HG02943 (cell line): ENCODE measurements at regions not wholly inside any gene's neighbourhood (a gene's known extent, or its start where the extent isn't known, plus 50 kb on each side); places are given as distances from the start of the nearest gene placed in this dataset.
"Not testable (repeated sequence)": the region's sequence is repeated elsewhere in the genome, so short reads cannot be mapped to it uniquely, and the experiment has no call there.

Experiments
- ATAC-seq: cut with Tn5 transposase; IDR thresholded peaks from one replicate; pipeline ENCODE4 v1.9.1; 2021; ENCODE audit warnings: mild to moderate bottlenecking, low read depth, moderate library complexity; ENCODE audit not compliant: unreplicated experiment

DNA sequence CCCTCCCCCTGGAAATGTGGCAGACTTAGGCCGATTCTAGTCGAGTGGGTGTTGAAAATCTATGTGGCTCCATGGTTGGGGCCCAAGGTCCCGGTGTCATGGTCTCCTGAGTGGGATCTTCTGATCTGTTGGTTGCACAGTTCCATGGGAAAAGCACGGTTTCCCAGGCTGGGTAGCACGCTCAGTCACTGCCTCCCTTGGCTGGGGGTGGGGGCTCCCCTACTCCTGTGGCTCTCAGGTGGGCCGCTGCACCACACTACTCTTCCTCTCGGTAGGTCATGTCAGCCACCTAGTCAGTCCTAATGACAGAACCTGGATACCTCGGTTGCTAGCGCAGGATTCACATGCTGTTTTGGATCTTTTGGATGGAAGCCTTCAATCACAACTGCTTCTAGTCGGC is 247.0 kb downstream of the SPRY2 start:
- ATAC-seq: no peak

GRCh38 chr13:80086304-80086721 is 254.6 kb downstream of the SPRY2 start:
- ATAC-seq: no peak

- no peak for ATAC-seq
Observed at GRCh38 chr13:80083853-80084676, 256.9 kb downstream of the SPRY2 start.

DNA sequence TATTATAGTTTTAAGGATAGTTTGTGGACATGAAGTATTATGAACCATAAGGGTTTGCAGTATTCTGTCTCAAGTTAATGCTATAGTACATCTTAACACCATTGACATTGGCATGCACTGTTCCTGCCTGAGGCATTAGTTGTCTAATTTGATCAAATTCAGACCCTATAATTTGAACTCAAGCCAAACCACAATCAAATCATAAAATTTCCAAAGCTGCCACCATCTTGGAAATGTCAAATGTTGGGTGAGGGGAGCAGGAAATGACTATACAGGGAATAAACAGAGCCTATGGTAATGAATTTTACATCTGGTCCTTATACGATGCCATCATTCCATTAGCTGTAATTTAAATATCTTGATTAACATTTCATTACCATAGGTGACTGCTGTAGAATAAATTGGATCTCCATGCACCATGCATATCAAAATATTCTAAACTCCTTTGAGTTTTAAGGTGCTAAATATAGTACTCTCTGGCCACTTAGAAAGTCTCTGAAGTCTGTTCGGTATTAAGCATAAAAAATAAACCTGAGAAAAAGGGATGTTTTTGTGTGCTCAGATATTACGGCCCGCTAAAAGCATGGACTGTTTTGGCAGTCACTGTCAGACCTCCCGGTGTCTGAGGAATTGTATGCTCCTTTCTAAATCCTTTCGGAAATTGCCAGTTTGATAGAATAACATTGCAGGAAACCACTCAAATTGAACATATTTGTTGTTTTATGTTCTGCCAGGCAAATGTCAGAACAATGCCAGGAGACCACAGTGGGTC is 257.7 kb downstream of the SPRY2 start:
- ATAC-seq: no peak

GRCh38 chr13:80082396-80083080 is 258.4 kb downstream of the SPRY2 start:
- ATAC-seq: no peak

GRCh38 chr13:80074811-80075210 is 266.1 kb downstream of the SPRY2 start:
- ATAC-seq: no peak

GRCh38 chr13:80074143-80074752 is 266.7 kb downstream of the SPRY2 start:
- ATAC-seq: no peak

DNA sequence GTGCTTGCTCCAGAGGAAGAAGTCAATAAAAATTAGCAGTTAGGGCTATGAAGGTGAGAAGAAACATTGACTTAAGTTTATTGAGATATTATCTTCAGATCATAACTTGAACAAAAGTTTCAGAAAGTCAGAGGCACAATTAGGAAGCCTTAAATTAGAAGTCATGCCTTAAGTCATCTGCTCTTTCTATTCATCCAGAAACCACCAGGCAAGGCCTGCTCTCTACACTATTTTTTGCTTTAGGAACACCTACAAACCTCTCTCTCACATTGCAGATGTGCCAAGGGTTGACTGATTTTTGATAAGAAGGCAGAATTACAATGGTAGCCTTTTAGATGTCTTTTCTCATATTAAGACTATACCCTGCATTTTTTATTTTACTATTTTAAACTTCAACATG is 268.7 kb downstream of the SPRY2 start:
- no peak for ATAC-seq

DNA sequence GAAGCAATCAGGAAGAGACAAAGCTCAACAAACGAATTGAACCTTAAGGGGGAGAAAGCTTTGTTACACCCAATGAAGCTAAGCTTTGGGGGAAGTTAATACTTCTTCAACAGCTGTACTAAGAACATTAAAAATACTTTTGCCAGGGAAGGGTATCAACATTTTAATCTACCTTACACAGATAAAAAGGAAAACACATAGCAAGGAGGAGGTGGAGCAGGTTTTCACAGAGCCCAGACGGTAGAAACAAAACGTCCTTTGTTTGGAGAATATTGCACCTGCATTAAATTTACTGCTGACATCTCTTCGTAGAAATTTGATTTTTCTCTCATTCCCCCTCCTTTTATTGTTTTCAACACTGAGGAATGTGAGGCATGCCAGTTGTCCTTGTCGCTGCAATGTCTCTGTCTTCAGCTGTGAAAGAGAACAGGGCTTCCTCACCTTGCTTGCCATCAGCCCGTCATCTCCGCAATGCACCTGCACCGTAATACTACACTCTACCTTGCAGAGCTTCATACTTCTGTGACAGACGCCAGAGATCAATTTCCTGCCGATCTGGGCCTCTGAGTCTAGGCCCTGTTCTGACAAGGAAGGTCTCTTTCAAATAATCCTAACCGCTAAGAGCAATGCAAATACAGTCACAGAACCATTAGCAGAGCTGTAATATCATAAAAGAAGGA is 270.8 kb downstream of the SPRY2 start:
- ATAC-seq: no peak

DNA sequence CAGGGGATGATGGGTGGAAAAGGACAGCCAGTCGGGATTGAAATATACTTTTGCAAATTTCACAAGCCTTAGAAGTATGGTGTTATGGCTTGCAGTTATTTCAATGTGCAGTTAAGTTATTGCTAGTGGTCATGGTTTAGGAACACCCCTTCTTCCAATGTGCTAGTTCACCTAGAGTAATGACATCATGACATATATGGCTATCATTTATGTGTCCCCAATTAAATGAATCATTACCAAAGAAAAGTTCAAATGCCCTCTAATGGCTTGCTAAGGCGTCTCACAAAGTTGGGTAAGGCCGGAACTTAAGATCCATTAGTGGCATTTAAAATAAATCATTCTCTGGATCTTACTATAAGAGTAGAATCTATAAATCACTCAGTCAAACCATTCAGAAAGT is 271.6 kb downstream of the SPRY2 start:
- no peak for ATAC-seq

DNA sequence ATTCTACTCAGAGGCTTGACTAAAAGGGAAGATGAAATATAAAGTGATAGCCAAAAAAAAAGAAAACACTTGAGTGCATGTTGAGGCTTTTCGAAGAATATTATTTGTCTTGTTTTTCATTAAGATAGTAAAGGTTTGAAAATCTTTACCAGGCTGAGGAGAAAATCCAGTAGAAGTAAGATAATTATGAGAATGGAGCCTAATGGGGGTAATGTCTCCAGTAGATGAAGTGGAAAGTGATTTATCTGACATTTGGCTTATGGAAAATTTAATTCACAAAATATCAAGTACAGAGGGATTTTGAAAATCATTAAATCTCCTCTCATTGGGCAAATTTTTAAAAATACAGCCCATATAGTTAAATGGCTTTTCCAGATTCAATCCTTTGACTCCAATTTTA is 274.9 kb downstream of the SPRY2 start:
- ATAC-seq: no peak

DNA sequence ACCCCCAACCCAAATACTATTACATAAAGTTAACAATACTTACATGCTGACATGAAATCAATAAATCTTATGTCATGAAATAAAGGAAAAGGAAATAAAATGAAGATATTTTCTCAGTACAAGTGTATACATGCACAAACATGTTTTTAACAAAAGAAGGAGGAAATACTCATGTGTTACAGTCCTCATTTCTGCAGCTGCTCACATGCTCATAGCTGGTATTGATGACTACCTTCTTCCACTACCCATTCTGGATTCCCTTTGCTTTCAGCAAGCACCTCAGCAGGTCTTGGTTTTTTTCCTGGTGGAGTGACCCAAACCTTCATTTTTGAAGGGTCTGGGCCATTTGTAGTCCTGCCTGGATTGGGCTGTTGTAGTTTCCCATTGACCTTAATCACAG is 278.5 kb downstream of the SPRY2 start:
- ATAC-seq: not testable (repeated sequence)

- ATAC-seq: no peak
Observed at GRCh38 chr13:80059789-80060188, 281.1 kb downstream of the SPRY2 start.

GRCh38 chr13:80058626-80059025 is 282.3 kb downstream of the SPRY2 start:
- no peak for ATAC-seq

DNA sequence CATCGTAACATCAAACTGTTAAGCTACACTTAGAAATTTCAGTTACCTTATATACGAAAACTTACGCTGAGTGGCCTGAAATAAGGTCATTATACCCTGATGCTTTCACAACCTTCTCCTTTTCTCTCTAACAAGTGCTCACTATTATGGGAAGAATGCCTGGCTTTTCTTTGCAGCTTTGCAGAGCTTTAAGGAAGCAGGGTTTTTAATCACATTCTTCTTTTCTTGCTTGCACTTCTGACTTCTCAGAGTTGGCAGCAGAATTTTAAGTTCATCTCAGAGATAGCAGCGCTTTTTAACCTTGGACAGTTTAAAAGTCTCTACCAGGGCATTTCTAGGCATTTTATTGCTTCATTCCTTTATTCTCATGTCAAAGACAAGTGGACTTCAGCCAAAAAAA is 285.1 kb downstream of the SPRY2 start:
- no peak for ATAC-seq

DNA sequence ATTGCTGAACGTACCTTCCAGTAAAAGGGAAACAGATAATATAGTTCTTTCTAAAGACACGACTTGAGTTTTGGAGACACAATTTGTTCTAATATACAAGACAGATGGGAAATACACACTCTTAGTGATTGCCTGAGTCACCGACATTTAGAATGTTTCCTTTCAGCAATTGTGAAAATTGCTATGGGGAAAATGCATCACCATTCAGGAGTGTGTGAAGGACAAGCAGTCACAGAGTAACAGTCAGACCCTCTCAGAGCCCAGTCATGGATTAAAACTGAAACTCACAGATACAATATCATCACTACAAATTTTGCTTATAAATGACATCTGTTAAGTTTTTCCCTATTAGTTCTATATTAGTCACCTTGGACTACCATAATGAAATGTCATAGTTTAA is 286.1 kb downstream of the SPRY2 start:
- ATAC-seq: no peak

DNA sequence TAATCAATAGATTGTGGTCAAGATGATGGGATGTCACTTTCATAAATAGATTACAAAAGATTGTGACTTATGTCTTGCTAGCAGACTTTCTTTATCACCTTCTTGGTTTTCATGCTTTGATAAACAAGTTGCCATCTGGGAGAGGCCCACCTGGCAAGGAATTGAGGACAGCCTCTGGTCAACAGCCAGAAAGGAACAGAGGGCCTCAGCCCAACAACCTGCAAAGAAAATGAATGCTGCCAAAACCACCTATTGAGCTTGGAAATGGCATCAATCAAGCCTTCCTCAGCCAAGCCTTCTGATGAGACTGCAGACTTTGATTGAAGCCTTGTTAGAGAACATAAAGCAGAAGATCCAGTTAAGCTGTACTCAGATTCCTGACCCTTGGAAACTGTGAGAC is 288.6 kb downstream of the SPRY2 start:
- no peak for ATAC-seq

- no peak for ATAC-seq
Observed at GRCh38 chr13:80050252-80050651, 290.7 kb downstream of the SPRY2 start.

DNA sequence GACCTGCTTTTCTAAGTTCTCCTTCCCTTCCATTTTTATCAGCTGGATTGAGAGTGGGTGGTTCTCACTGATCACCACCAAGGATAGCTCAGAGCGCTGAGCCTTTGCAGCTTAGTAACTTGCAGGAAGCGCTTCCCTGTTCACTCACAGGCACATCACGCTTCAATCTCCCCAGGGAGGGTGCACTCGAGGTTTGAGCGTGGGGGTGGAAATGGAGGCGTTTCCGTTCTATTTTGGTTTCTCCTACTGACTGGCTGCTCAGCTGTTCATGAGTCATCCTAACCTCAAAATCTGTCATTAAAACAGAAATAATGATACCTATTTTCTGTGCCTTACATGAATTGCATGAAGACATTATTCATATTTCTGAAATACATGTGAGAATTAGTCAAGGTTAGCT is 292.1 kb downstream of the SPRY2 start:
- peak; percentile 98 for ATAC-seq

DNA sequence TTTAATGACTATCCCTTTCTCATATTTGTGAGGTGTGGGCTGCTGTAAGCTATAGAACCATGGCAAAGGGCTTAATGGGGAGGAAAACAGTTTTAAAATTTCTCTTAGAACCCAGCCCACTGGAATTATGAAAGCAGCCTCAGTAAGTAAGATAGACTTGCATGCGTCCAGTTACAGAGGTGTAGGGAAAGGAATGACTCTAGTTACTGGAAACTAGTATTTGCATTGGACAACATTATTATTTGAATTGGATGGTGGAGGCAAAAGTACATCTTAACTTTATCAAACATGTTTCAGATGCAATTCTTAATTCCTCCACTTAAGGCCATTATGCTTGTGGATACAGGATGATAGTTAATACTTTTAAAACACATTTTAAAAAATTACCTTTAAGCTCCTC is 292.9 kb downstream of the SPRY2 start:
- no peak for ATAC-seq
